ENCODE measurements at regions not wholly inside any gene's neighbourhood (a gene's known extent, or its start where the extent isn't known, plus 50 kb on each side); places are given as distances from the start of the nearest gene placed in this dataset.

DNA sequence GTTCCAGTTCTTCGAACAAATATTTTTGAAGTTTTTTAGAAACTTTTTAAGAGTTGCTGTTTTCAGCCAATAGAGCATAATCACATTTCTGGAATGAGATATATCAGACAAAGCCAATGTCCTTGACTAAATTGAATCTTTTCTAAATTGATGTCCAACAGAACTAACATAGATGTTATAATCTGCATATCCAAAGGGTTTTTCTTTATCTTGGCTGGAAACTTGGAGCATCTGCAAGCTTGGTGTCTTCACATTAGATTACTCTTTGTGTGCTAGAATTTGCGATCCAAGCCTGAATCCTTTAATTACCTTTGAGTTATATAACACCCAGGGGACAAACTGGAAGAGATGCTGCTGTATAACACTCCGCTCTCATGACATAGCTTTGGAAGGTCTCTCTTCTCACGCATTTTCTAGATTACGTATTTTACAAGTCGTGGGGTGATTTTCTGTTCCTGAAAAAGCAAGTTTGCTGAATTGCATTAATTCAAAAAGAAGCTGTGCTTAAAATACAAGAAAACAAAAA is 64.4 kb upstream of the FUCA2 start:
- POLR2A ChIA-PET: interaction anchor here (0.7 to 1.6 kb wide), 2 partner anchors 30 to 438 kb away, joined by 3 to 7 read pairs; no protein-coding TSS in a partner anchor
- Histone ChIP-seq H3K36me3 (ENCODE audit: control insufficient read depth in 2 of 3, insufficient read depth in 3 of 3, low read length in 3 of 3) (no peaks in the 10 kb centered on the region), H3K4me1 (ENCODE audit: control insufficient read depth in 2 of 2, insufficient read depth in 2 of 2, low read length in 2 of 2) (no peaks in the 10 kb centered on the region), H3K4me3 (ENCODE audit: low read length) (no peak overlapping the region), H3K9me3 (ENCODE audit: control insufficient read depth in 2 of 3, low read length in 3 of 3) (no peaks in the 10 kb centered on the region), H3K27ac (ENCODE audit: low read depth, low read length) (no peak overlapping the region), H3K27me3 (ENCODE audit: control insufficient read depth in 2 of 2, insufficient read depth in 2 of 2, low read length in 2 of 2) (no peaks in the 10 kb centered on the region)
- CTCF ChIA-PET: interaction anchor here (0.6 to 2.5 kb wide), 13 partner anchors 15 to 906 kb away, joined by 3 to 24 read pairs (median 4); partner anchors contain the start of gene LTV1
- Mint-ChIP-seq H3K4me1 (peaks cover 0 to 11% (median 0%) of the 10 kb centered on the region in 7 donors), H3K27ac (no peak overlapping the region), H3K9me3 (peaks cover 0 to 2% (median 0%) of the 10 kb centered on the region in 11 donors), H3K4me3 (no peak overlapping the region), H3K36me3 (peaks cover 0 to 9% (median 0%) of the 10 kb centered on the region in 5 donors), H3K27me3 (no peaks in the 10 kb centered on the region)
- intact Hi-C loops (cut with micrococcal nuclease): loop anchor here (1.0 to 5.0 kb wide), 17 partner anchors 47 to 1453 kb away; partner anchors contain the start of genes LTV1 (in 2 of the 2), SF3B5 (in 1 of the 2) and STX11 (in 1 of the 2)
- DNase-seq (no peak), ATAC-seq (no peak)

GRCh38 chr6:143575440-143575839 is 63.9 kb upstream of the FUCA2 start:
- DNase-seq (peak in 8 of 9 donors; percentile 34 to 79 (median 67)), ATAC-seq (peak; percentile 99)
- peak overlapping the region in 1 of 9 donors; percentile 15 for H3K27ac Mint-ChIP-seq
- H3K36me3 Mint-ChIP-seq: peaks cover 0 to 9% (median 0%) of the 10 kb centered on the region in 5 donors
- no peak overlapping the region for H3K27ac ChIP-seq (ENCODE audit: low read depth, low read length)
- H3K4me1 ChIP-seq (ENCODE audit: control insufficient read depth in 2 of 2, insufficient read depth in 2 of 2, low read length in 2 of 2): no peaks in the 10 kb centered on the region
- H3K4me3 Mint-ChIP-seq: no peak overlapping the region
- intact Hi-C loops (cut with micrococcal nuclease): loop anchor here (1.0 to 5.0 kb wide), 17 partner anchors 47 to 1453 kb away; partner anchors contain the start of genes LTV1 (in 2 of the 2), SF3B5 (in 1 of the 2) and STX11 (in 1 of the 2)
- H3K4me3 ChIP-seq (ENCODE audit: low read length): no peak overlapping the region
- ChIA-PET CTCF (interaction anchor here (0.8 to 2.5 kb wide), 12 partner anchors 11 to 906 kb away, joined by 3 to 24 read pairs (median 4); partner anchors contain the start of gene LTV1), POLR2A (interaction anchor here (1.6 kb wide), 1 partner anchor 29 kb away, joined by 3 read pairs; no protein-coding TSS in a partner anchor)
- H3K4me1 Mint-ChIP-seq: peaks cover 0 to 9% (median 0%) of the 10 kb centered on the region in 7 donors
- no peaks in the 10 kb centered on the region for H3K36me3 ChIP-seq (ENCODE audit: control insufficient read depth in 2 of 3, insufficient read depth in 3 of 3, low read length in 3 of 3)
- H3K27me3 Mint-ChIP-seq: no peaks in the 10 kb centered on the region
- peaks cover 0 to 2% (median 0%) of the 10 kb centered on the region in 11 donors for H3K9me3 Mint-ChIP-seq
- no peaks in the 10 kb centered on the region for H3K27me3 ChIP-seq (ENCODE audit: control insufficient read depth in 2 of 2, insufficient read depth in 2 of 2, low read length in 2 of 2)
- no peaks in the 10 kb centered on the region for H3K9me3 ChIP-seq (ENCODE audit: control insufficient read depth in 2 of 3, low read length in 3 of 3)

- DNase-seq (no peak), ATAC-seq (no peak)
- Mint-ChIP-seq H3K4me1 (peaks cover 0 to 17% (median 7%) of the 10 kb centered on the region in 7 donors), H3K9me3 (peaks cover 0 to 2% (median 0%) of the 10 kb centered on the region in 11 donors), H3K4me3 (no peak overlapping the region), H3K27ac (peak overlapping the region in 1 of 9 donors; percentile 63), H3K36me3 (peaks cover 0 to 3% (median 0%) of the 10 kb centered on the region in 5 donors), H3K27me3 (no peaks in the 10 kb centered on the region)
- POLR2A ChIA-PET: no interaction called here
- CTCF ChIA-PET: interaction anchor here (0.6 to 1.3 kb wide), 2 partner anchors 9 to 560 kb away, joined by 3 to 4 read pairs; no protein-coding TSS in a partner anchor
- intact Hi-C loops (cut with micrococcal nuclease): no loop called here
- Histone ChIP-seq H3K27ac (ENCODE audit: low read depth, low read length) (no peak overlapping the region), H3K9me3 (ENCODE audit: control insufficient read depth in 2 of 3, low read length in 3 of 3) (no peaks in the 10 kb centered on the region), H3K36me3 (ENCODE audit: control insufficient read depth in 2 of 3, insufficient read depth in 3 of 3, low read length in 3 of 3) (no peaks in the 10 kb centered on the region), H3K4me3 (ENCODE audit: low read length) (no peak overlapping the region), H3K27me3 (ENCODE audit: control insufficient read depth in 2 of 2, insufficient read depth in 2 of 2, low read length in 2 of 2) (no peaks in the 10 kb centered on the region), H3K4me1 (ENCODE audit: control insufficient read depth in 2 of 2, insufficient read depth in 2 of 2, low read length in 2 of 2) (peaks cover 0 to 8% of the 10 kb centered on the region in 2 donors)
Observed at GRCh38 chr6:143570147-143570853, 58.8 kb upstream of the FUCA2 start.

DNA sequence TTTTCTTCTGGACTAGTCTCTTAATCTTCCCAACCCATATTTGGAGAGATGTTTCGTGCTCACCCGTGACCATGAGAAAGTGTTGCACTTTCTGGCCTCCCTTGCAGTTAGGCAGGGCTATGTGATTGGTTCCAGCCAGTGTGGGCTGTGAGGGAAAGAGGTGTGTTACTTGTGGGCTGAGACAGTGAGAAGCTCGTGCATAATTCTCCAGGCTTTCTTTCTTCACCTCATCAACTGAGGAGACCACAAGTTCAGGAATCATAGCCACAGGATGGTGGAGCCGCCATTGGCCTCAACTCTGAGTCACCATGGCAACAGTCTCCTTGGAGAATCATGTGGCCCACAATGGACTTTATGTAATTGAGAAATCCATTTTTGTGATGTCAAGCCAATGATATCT is 57.5 kb upstream of the FUCA2 start:
- H3K27me3 Mint-ChIP-seq: no peaks in the 10 kb centered on the region
- no peak overlapping the region for H3K4me3 Mint-ChIP-seq
- H3K27ac Mint-ChIP-seq: no peak overlapping the region
- peaks cover 0 to 8% of the 10 kb centered on the region in 2 donors for H3K4me1 ChIP-seq (ENCODE audit: control insufficient read depth in 2 of 2, insufficient read depth in 2 of 2, low read length in 2 of 2)
- no peaks in the 10 kb centered on the region for H3K36me3 ChIP-seq (ENCODE audit: control insufficient read depth in 2 of 3, insufficient read depth in 3 of 3, low read length in 3 of 3)
- no peaks in the 10 kb centered on the region for H3K27me3 ChIP-seq (ENCODE audit: control insufficient read depth in 2 of 2, insufficient read depth in 2 of 2, low read length in 2 of 2)
- peaks cover 0 to 1% (median 0%) of the 10 kb centered on the region in 11 donors for H3K9me3 Mint-ChIP-seq
- no peak overlapping the region for H3K27ac ChIP-seq (ENCODE audit: low read depth, low read length)
- H3K4me1 Mint-ChIP-seq: peaks cover 0 to 16% (median 4%) of the 10 kb centered on the region in 7 donors
- intact Hi-C loops (cut with micrococcal nuclease): no loop called here
- POLR2A ChIA-PET: no interaction called here
- no peak for ATAC-seq
- DNase-seq: no peak
- no peak overlapping the region for H3K4me3 ChIP-seq (ENCODE audit: low read length)
- CTCF ChIA-PET: no interaction called here
- H3K36me3 Mint-ChIP-seq: peaks cover 0 to 3% (median 0%) of the 10 kb centered on the region in 5 donors
- no peaks in the 10 kb centered on the region for H3K9me3 ChIP-seq (ENCODE audit: control insufficient read depth in 2 of 3, low read length in 3 of 3)

DNA sequence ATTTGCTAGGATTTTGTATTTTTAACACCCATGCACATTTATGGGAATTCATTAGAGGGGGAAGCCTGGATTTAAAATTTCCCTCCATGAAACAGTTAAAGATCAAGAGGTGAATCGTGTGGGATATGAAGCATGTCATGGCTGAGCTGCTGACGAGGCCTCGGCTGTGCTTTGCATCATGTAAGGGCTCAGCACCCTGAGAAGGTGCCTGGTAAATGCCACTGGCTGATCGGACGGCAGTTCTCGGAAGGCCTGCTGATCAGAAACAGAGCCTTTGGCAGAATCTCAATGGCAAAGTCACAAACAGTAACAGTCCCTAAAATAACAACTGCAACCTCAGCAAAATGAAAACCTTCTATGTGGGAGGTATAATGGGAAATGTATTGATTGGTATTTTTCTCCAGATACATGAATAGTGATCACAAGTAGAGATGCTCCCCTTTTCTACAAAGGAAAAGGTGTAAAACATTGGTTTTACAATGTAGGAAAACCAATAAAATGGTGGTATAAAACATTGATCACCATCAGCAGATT is 53.0 kb upstream of the FUCA2 start:
- peaks cover 0 to 30% (median 6%) of the 10 kb centered on the region in 7 donors for H3K4me1 Mint-ChIP-seq

DNA sequence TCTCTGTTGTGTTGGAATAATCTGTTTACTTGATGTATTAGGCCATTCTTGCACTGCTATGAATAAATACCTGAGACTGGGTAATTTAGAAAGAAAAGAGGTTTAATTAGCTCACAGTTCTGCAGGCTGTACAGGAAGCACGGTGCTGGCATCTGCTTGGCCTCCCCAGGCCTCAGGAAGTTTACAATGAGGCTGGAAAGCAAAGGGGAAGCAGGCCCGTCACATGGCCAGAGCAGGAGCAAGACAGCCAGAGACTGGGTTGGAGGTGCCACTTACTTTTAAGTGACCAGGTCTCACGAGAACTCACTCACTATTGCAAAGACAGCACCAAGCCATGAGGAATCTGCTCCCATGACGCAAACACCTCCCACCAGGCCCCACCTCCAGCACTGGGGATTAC is 50.6 kb upstream of the FUCA2 start:
- Mint-ChIP-seq H3K9me3 (no peaks in the 10 kb centered on the region), H3K27ac (no peak overlapping the region), H3K27me3 (no peaks in the 10 kb centered on the region), H3K36me3 (peaks cover 0 to 25% (median 4%) of the 10 kb centered on the region in 5 donors), H3K4me1 (peaks cover 0 to 30% (median 6%) of the 10 kb centered on the region in 7 donors), H3K4me3 (no peak overlapping the region)
- H3K9me3 ChIP-seq (ENCODE audit: control insufficient read depth in 2 of 3, low read length in 3 of 3): no peaks in the 10 kb centered on the region
- DNase-seq (no peak), ATAC-seq (no peak)
- peaks cover 0 to 28% of the 10 kb centered on the region in 2 donors for H3K4me1 ChIP-seq (ENCODE audit: control insufficient read depth in 2 of 2, insufficient read depth in 2 of 2, low read length in 2 of 2)
- H3K27me3 ChIP-seq (ENCODE audit: control insufficient read depth in 2 of 2, insufficient read depth in 2 of 2, low read length in 2 of 2): no peaks in the 10 kb centered on the region
- no peak overlapping the region for H3K4me3 ChIP-seq (ENCODE audit: low read length)
- no peak overlapping the region for H3K27ac ChIP-seq (ENCODE audit: low read depth, low read length)
- CTCF ChIA-PET: interaction anchor here (1.6 to 1.7 kb wide), 2 partner anchors 8 to 13 kb away, joined by 3 to 4 read pairs; no protein-coding TSS in a partner anchor
- no peaks in the 10 kb centered on the region for H3K36me3 ChIP-seq (ENCODE audit: control insufficient read depth in 2 of 3, insufficient read depth in 3 of 3, low read length in 3 of 3)
- POLR2A ChIA-PET: no interaction called here
- intact Hi-C loops (cut with micrococcal nuclease): no loop called here

More for the DNA sequence above, 53.0 kb upstream of the FUCA2 start:
- Mint-ChIP-seq H3K9me3 (no peaks in the 10 kb centered on the region), H3K36me3 (peaks cover 0 to 18% (median 4%) of the 10 kb centered on the region in 5 donors), H3K27me3 (no peaks in the 10 kb centered on the region), H3K4me3 (no peak overlapping the region), H3K27ac (no peak overlapping the region)
- Histone ChIP-seq H3K36me3 (ENCODE audit: control insufficient read depth in 2 of 3, insufficient read depth in 3 of 3, low read length in 3 of 3) (no peaks in the 10 kb centered on the region), H3K4me1 (ENCODE audit: control insufficient read depth in 2 of 2, insufficient read depth in 2 of 2, low read length in 2 of 2) (peaks cover 0 to 24% of the 10 kb centered on the region in 2 donors), H3K4me3 (ENCODE audit: low read length) (no peak overlapping the region), H3K27ac (ENCODE audit: low read depth, low read length) (no peak overlapping the region), H3K9me3 (ENCODE audit: control insufficient read depth in 2 of 3, low read length in 3 of 3) (no peaks in the 10 kb centered on the region), H3K27me3 (ENCODE audit: control insufficient read depth in 2 of 2, insufficient read depth in 2 of 2, low read length in 2 of 2) (no peaks in the 10 kb centered on the region)
- POLR2A ChIA-PET: interaction anchor here (0.8 kb wide), 1 partner anchor 15 kb away, joined by 3 read pairs; no protein-coding TSS in a partner anchor
- intact Hi-C loops (cut with micrococcal nuclease): no loop called here
- ATAC-seq (no peak), DNase-seq (no peak)
- CTCF ChIA-PET: interaction anchor here (1.2 kb wide), 1 partner anchor 10 kb away, joined by 3 read pairs; no protein-coding TSS in a partner anchor
